LNCAP (cell line): ENCODE measurements at regions not wholly inside any gene's neighbourhood (a gene's known extent, or its start where the extent isn't known, plus 50 kb on each side); places are given as distances from the start of the nearest gene placed in this dataset.

Source experiments
- TF ChIP-seq, protein P1 (sequence below): fragments of 450-650 bp; IDR thresholded peaks from 2 replicates; pipeline ENCODE4 v1.5.1; 2017; ENCODE audit warnings: mild to moderate bottlenecking

DNA sequence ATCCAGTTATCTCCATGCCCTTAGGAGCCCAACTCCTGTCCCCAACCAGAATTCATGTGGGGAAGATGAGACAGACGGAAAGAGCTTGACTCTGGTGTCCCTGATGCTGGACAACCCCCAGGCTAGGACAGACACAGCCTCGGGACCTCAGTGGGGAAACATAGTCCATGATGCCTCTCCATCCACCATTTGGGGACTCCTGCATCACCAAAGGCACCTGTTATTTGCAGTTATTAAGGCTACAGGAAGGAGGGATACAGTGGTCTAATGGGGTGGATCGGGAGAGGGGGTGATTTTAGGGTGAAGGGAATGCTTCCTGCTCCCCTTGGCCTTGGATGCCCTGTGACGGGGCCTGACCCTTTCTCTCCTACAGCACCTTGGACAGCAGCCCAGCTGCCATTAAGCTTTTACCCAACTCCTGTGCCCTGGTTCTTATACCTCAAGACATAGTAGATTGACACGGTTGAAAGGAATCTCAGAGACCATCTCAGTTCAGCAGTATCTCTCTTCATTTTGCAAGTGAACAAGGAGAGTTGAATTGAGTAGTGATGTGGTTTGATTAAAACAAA lies 111.6 kb downstream of the MATN1 start:
- TF ChIP-seq, protein P1, sequence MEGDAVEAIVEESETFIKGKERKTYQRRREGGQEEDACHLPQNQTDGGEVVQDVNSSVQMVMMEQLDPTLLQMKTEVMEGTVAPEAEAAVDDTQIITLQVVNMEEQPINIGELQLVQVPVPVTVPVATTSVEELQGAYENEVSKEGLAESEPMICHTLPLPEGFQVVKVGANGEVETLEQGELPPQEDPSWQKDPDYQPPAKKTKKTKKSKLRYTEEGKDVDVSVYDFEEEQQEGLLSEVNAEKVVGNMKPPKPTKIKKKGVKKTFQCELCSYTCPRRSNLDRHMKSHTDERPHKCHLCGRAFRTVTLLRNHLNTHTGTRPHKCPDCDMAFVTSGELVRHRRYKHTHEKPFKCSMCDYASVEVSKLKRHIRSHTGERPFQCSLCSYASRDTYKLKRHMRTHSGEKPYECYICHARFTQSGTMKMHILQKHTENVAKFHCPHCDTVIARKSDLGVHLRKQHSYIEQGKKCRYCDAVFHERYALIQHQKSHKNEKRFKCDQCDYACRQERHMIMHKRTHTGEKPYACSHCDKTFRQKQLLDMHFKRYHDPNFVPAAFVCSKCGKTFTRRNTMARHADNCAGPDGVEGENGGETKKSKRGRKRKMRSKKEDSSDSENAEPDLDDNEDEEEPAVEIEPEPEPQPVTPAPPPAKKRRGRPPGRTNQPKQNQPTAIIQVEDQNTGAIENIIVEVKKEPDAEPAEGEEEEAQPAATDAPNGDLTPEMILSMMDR, result no peak

DNA sequence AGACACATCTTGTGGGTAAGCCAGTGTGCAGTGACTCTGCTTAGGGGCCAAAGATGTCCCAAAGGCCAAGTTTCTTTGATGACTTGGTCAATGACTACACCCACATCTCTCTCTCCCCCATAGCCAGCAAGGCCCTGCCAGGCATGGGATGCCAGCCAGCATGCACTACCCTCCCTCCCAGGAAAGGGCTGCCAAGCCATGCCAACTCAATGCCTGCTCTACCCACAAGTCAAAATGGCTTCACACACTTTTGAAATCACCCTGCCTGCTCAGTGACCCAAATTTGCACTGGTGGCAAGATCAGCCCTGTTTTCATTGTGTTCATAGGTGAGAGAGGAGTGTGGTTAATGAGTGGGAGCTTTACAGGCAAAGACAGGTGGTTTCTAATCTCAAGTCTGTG lies 112.5 kb downstream of the MATN1 start:
- TF ChIP-seq, protein P1, result no peak

GRCh38 chr1:30609999-30610345 lies 113.4 kb downstream of the MATN1 start:
- TF ChIP-seq, protein P1, result no peak

DNA sequence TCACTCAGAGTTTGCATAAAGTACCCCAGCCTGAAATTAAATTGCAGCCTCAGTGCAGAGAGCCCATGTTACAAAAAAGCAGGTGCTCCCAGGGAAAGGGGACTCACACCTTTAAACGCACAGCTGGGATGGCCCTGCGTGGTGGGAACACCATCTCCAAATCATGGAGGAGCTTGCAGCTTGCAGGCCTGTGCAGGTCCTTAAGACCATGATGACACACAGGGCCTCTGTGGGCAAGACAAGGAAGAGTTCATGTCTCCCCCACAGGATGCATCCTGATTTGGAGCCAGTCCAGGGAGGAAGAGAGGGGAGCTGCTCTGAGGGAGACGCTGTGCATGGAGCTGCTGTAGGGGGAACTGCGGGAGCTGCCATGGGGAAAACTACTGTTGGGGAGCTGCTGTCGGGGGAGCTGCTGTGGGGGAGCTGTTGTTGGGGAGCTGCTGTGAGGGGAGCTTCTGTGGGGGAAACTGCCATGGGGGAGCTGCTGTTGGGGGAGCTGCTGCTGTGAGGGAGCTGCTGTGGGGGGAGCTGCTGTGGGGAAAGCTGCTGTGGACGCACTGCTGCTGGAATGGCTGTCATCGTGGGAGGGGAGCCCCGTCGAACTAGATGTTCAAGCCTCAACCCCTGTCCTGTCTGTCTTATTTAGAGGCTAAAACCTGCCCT lies 113.9 kb downstream of the MATN1 start:
- TF ChIP-seq, protein P1, result no peak

GRCh38 chr1:30607723-30608122 lies 115.7 kb downstream of the MATN1 start:
- TF ChIP-seq, protein P1, result no peak

- TF ChIP-seq, protein P1, result no peak
Observed at GRCh38 chr1:30606166-30606565, 117.2 kb downstream of the MATN1 start.

GRCh38 chr1:30605441-30605920 lies 117.9 kb downstream of the MATN1 start:
- TF ChIP-seq, protein P1, result no peak
